Glutamatergic neuron (in vitro differentiated cells): ENCODE measurements at regions not wholly inside any gene's neighbourhood (a gene's known extent, or its start where the extent isn't known, plus 50 kb on each side); places are given as distances from the start of the nearest gene placed in this dataset.

ENCODE experiments used
- DNase-seq: peaks from one replicate; pipeline ENCODE4 v3.0.0; 2022
- H3K27ac Mint-ChIP-seq: one replicate; pipeline ENCODE4 v1.8.0; 2020; ENCODE audit warnings: mild to moderate bottlenecking, mixed read lengths, inconsistent platforms; ENCODE audit not compliant: unreplicated experiment
- H3K27me3 Mint-ChIP-seq: one replicate; pipeline ENCODE4 v1.8.0; 2020; ENCODE audit warnings: mild to moderate bottlenecking, moderate library complexity, mixed read lengths, inconsistent platforms; ENCODE audit not compliant: unreplicated experiment
- H3K36me3 Mint-ChIP-seq: one replicate; pipeline ENCODE4 v1.8.0; 2020; ENCODE audit warnings: mild to moderate bottlenecking, mixed read lengths, inconsistent platforms; ENCODE audit not compliant: unreplicated experiment
- H3K4me1 Mint-ChIP-seq: one replicate; pipeline ENCODE4 v1.8.0; 2020; ENCODE audit warnings: mild to moderate bottlenecking, low read depth, mixed read lengths, inconsistent platforms; ENCODE audit not compliant: unreplicated experiment
- H3K4me3 Mint-ChIP-seq: one replicate; pipeline ENCODE4 v1.8.0; 2020; ENCODE audit warnings: mild to moderate bottlenecking, mixed read lengths, inconsistent platforms; ENCODE audit not compliant: unreplicated experiment
- H3K9me3 Mint-ChIP-seq: one replicate; pipeline ENCODE4 v1.8.0; 2020; ENCODE audit warnings: mild to moderate bottlenecking, moderate library complexity, mixed read lengths, inconsistent platforms; ENCODE audit not compliant: unreplicated experiment
- TF ChIP-seq, protein P1 (sequence below): fragments of 200-600 bp; sonication (generic); IDR thresholded peaks from one replicate; pipeline ENCODE4 v1.5.0; 2021; ENCODE audit not compliant: partially characterized antibody, unreplicated experiment

DNA sequence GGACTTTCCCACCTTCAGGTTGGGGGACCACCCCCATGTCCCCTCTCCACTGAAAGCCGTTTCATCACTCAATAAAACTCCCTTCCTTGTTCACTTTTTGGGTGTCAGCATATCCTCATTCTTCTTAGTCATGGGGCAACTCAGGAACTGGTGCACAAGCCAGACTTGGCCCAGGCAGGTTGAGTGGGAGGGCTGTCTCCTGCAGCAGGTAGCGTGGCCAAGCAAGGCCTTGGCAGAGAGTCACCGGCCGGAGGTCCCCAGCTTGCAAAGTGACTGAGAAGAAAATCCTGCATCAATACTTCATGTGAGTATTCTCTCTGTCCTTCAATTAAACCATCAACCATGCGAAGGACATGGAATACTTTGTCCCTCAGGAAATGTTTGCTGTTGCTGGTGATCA, 148.9 kb downstream of the RHOU start:
- no peak overlapping the region for H3K27ac Mint-ChIP-seq
- TF ChIP-seq, protein P1, sequence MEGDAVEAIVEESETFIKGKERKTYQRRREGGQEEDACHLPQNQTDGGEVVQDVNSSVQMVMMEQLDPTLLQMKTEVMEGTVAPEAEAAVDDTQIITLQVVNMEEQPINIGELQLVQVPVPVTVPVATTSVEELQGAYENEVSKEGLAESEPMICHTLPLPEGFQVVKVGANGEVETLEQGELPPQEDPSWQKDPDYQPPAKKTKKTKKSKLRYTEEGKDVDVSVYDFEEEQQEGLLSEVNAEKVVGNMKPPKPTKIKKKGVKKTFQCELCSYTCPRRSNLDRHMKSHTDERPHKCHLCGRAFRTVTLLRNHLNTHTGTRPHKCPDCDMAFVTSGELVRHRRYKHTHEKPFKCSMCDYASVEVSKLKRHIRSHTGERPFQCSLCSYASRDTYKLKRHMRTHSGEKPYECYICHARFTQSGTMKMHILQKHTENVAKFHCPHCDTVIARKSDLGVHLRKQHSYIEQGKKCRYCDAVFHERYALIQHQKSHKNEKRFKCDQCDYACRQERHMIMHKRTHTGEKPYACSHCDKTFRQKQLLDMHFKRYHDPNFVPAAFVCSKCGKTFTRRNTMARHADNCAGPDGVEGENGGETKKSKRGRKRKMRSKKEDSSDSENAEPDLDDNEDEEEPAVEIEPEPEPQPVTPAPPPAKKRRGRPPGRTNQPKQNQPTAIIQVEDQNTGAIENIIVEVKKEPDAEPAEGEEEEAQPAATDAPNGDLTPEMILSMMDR, result no peak
- no peak overlapping the region for H3K4me3 Mint-ChIP-seq
- DNase-seq, result no peak
- H3K9me3 Mint-ChIP-seq, result peaks cover 8% of the 10 kb centered on the region
- H3K27me3 Mint-ChIP-seq, result no peaks in the 10 kb centered on the region
- peaks cover 7% of the 10 kb centered on the region for H3K36me3 Mint-ChIP-seq
- H3K4me1 Mint-ChIP-seq, result peaks cover 16% of the 10 kb centered on the region

DNA sequence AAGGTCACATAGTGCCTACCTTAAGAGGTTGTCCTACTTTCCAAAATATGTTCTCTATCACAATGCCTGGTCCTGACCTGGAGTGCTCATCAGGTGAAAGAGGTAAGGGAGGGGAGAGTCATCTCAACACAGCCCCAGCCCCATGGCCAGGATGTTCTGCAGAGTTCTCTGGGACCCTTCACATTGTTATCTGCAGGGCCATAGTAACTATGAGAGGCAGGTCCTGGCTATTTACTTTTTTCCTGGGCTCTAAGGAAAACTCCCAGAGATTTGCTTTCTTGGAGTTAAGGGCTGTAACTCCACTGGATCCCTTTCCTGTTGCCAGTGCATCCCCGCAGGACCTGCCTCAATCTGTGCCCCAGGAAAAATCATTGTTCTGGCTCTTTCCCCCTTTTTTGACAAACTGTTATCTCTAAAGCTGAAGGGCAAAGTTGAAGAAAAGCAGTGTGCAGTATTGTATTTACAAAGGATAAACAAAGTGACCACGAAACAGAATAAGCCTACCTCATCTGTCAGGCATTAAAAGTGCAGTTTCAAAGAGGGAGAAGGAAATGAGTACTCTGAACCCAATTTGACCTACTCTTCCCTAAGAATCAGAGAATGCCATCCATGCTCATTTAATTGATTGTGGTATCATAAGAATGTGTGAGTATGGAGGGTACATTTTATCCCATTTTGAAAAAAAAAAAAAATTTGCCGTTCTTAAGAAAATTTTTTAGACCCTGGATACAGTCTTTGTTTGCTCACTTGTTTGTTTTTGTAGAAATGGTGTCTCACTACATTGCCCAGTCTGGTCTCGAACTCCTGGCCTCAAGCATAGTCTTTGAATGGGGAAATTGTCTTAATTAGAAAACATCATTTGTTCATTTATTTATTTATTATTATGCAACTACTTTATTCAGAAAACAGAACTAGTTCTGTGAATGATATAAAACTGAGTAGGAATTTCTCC, 149.6 kb downstream of the RHOU start:
- Mint-ChIP-seq H3K27ac (no peak overlapping the region), H3K9me3 (peaks cover 8% of the 10 kb centered on the region), H3K4me1 (peaks cover 14% of the 10 kb centered on the region), H3K36me3 (peaks cover 12% of the 10 kb centered on the region), H3K27me3 (no peaks in the 10 kb centered on the region), H3K4me3 (no peak overlapping the region)
- TF ChIP-seq, protein P1, result no peak
- no peak for DNase-seq

DNA sequence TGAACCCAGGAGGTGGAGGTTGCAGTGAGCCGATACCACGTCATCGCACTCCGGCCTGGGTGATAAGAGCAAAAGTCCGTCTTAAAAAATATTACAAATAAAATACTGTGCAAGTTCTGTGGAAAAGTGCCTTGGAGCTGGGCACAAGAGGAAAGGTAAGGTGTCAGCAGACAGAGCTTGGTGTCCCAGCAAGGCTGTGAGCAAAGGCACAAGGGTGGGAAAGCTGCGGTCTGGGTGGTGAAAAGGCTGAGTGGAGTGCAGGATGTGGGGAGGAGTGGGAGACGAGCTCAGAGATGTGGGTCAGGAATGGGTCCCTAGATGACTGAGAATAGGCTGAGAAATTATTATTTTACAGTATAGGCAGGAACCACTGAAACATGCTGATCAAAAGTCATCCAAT, 150.6 kb downstream of the RHOU start:
- no peaks in the 10 kb centered on the region for H3K27me3 Mint-ChIP-seq
- TF ChIP-seq, protein P1, result no peak
- no peak overlapping the region for H3K4me3 Mint-ChIP-seq
- no peak overlapping the region for H3K27ac Mint-ChIP-seq
- no peak for DNase-seq
- peaks cover 8% of the 10 kb centered on the region for H3K4me1 Mint-ChIP-seq
- H3K36me3 Mint-ChIP-seq, result peaks cover 20% of the 10 kb centered on the region
- H3K9me3 Mint-ChIP-seq, result peaks cover 8% of the 10 kb centered on the region

DNA sequence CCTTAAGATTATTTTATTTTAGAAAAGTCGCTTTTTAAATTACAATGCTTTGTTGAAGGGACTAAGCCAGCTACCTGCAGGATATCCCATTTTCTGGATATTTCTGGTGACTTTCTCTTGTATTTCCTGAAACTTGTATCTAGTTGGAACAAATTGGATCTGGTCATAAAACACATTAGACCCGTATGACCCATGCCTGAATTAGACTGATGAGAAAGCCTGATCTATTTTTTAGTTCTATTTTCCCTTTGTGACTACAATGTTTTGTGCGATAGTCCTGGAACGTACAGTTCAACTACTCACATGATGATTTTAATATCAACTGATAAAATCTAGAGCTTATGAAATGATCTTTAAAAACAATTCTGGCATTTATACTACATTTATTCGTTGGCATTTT, 151.8 kb downstream of the RHOU start:
- no peak overlapping the region for H3K4me3 Mint-ChIP-seq
- no peaks in the 10 kb centered on the region for H3K27me3 Mint-ChIP-seq
- TF ChIP-seq, protein P1, result no peak
- no peak overlapping the region for H3K27ac Mint-ChIP-seq
- no peak for DNase-seq
- H3K4me1 Mint-ChIP-seq, result peaks cover 8% of the 10 kb centered on the region
- peaks cover 8% of the 10 kb centered on the region for H3K9me3 Mint-ChIP-seq
- peaks cover 20% of the 10 kb centered on the region for H3K36me3 Mint-ChIP-seq

DNA sequence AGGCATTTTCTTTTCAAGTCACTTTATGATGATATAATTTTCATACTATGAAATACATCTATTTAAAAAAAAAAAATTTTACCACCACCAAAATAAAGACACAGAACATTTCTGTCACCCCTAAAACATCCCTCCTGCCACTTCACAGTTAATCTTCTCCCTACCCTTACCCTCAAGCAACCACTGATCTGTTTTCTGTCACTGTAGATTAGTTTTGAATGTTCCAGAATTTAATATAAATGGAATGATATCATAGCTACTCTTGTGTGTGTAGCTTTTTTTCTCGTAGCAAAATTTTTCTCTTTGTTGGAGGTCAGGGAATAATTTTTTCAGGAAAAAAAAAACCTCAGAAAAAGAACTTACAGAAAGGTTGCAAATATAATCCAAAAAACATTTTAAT, 152.7 kb downstream of the RHOU start:
- TF ChIP-seq, protein P1, result no peak
- H3K4me3 Mint-ChIP-seq, result no peak overlapping the region
- H3K9me3 Mint-ChIP-seq, result peaks cover 5% of the 10 kb centered on the region
- no peaks in the 10 kb centered on the region for H3K4me1 Mint-ChIP-seq
- no peak overlapping the region for H3K27ac Mint-ChIP-seq
- no peaks in the 10 kb centered on the region for H3K27me3 Mint-ChIP-seq
- no peak for DNase-seq
- H3K36me3 Mint-ChIP-seq, result peaks cover 20% of the 10 kb centered on the region
